ENCODE measurements at regions not wholly inside any gene's neighbourhood (a gene's known extent, or its start where the extent isn't known, plus 50 kb on each side); places are given as distances from the start of the nearest gene placed in this dataset.

GRCh38 chr4:149279776-149280175 is 535.9 kb downstream of the IQCM start:
- no peak for TF ChIP-seq CTCF (IDR thresholded peaks at IDR 0.05; ENCODE audit: low read depth, low read length, poor library complexity, severe bottlenecking)
- TF ChIP-seq EZH2phosphoT487 (IDR thresholded peaks at IDR 0.05; ENCODE audit: borderline replicate concordance, low read length): no peak
